ENCODE measurements at regions not wholly inside any gene's neighbourhood (a gene's known extent, or its start where the extent isn't known, plus 50 kb on each side); places are given as distances from the start of the nearest gene placed in this dataset.

GRCh38 chr6:2522521-2522920 is 228.2 kb downstream of the MYLK4 start:
- Histone ChIP-seq H3K4me1 (ENCODE audit: insufficient read depth) (no peaks in the 10 kb centered on the region), H3K27me3 (no peaks in the 10 kb centered on the region), H3K36me3 (replicated peaks; ENCODE audit: insufficient read depth, low read depth) (no peaks in the 10 kb centered on the region), H3K9me2 (replicated peaks; ENCODE audit: insufficient read depth) (no peaks in the 10 kb centered on the region), H3K9me3 (ENCODE audit: low read depth) (no peaks in the 10 kb centered on the region), H3K27ac (no peak overlapping the region), H3K4me3 (no peak overlapping the region), H4K20me1 (ENCODE audit: insufficient read depth, poor library complexity, severe bottlenecking) (no peaks in the 10 kb centered on the region), H3K4me2 (no peak overlapping the region), H2AFZ (no peak overlapping the region), H3K79me2 (no peaks in the 10 kb centered on the region)
- TF ChIP-seq CTCF (IDR thresholded peaks at IDR 0.05; ENCODE audit: poor library complexity) (no peak), EZH2 (IDR thresholded peaks at IDR 0.05; ENCODE audit: borderline replicate concordance) (no peak)
- no peak for DNase-seq (ENCODE audit: low spot score)
- 82% methylated on average over 7 of the region's 7 CpGs for WGBS (ENCODE audit: low lambda C conversion rate, missing lambda C conversion rate)

- no peak for TF ChIP-seq EZH2 (IDR thresholded peaks at IDR 0.05; ENCODE audit: borderline replicate concordance)
- no peak for TF ChIP-seq EZH2phosphoT487 (IDR thresholded peaks at IDR 0.05; ENCODE audit: low read depth, severe bottlenecking, unreplicated experiment)
- TF ChIP-seq CTCF (IDR thresholded peaks at IDR 0.05; ENCODE audit: poor library complexity) = no peak
Measured at GRCh38 chr6:2517855-2518473, 232.8 kb downstream of the MYLK4 start.

GRCh38 chr6:2517401-2517800 is 233.3 kb downstream of the MYLK4 start:
- Histone ChIP-seq H3K4me2 (no peak overlapping the region), H3K9me2 (replicated peaks; ENCODE audit: insufficient read depth) (no peaks in the 10 kb centered on the region), H2AFZ (no peak overlapping the region), H3K36me3 (replicated peaks; ENCODE audit: insufficient read depth, low read depth) (no peaks in the 10 kb centered on the region), H3K4me3 (no peak overlapping the region), H3K27me3 (no peaks in the 10 kb centered on the region), H3K79me2 (no peaks in the 10 kb centered on the region), H3K9me3 (ENCODE audit: low read depth) (no peaks in the 10 kb centered on the region), H4K20me1 (ENCODE audit: insufficient read depth, poor library complexity, severe bottlenecking) (no peaks in the 10 kb centered on the region), H3K4me1 (ENCODE audit: insufficient read depth) (peaks cover 17% of the 10 kb centered on the region), H3K27ac (no peak overlapping the region)
- no peak for TF ChIP-seq CTCF (IDR thresholded peaks at IDR 0.05; ENCODE audit: poor library complexity)
- no peak for TF ChIP-seq EZH2 (IDR thresholded peaks at IDR 0.05; ENCODE audit: borderline replicate concordance)
- no peak for TF ChIP-seq EZH2phosphoT487 (IDR thresholded peaks at IDR 0.05; ENCODE audit: low read depth, severe bottlenecking, unreplicated experiment)
- DNase-seq (ENCODE audit: low spot score) = no peak
- 91% methylated on average over 3 of the region's 3 CpGs for WGBS (ENCODE audit: low lambda C conversion rate, missing lambda C conversion rate)

More at GRCh38 chr6:2517855-2518473, 232.8 kb downstream of the MYLK4 start:
- no peaks in the 10 kb centered on the region for H3K27me3 ChIP-seq
- H3K9me2 ChIP-seq (replicated peaks; ENCODE audit: insufficient read depth) = no peaks in the 10 kb centered on the region
- H3K36me3 ChIP-seq (replicated peaks; ENCODE audit: insufficient read depth, low read depth) = no peaks in the 10 kb centered on the region
- no peak overlapping the region for H3K4me3 ChIP-seq
- WGBS (ENCODE audit: low lambda C conversion rate, missing lambda C conversion rate) = 84% methylated on average over 7 of the region's 7 CpGs
- no peak for DNase-seq (ENCODE audit: low spot score)
- H3K27ac ChIP-seq = no peak overlapping the region
- H3K9me3 ChIP-seq (ENCODE audit: low read depth) = no peaks in the 10 kb centered on the region
- H4K20me1 ChIP-seq (ENCODE audit: insufficient read depth, poor library complexity, severe bottlenecking) = no peaks in the 10 kb centered on the region
- H3K4me1 ChIP-seq (ENCODE audit: insufficient read depth) = peaks cover 17% of the 10 kb centered on the region
- H2AFZ ChIP-seq = no peak overlapping the region
- no peaks in the 10 kb centered on the region for H3K79me2 ChIP-seq
- no peak overlapping the region for H3K4me2 ChIP-seq

All from hepatocyte (in vitro differentiated cells).